Activated T-helper 1 cell treated with anti-CD3 and anti-CD28 coated beads, Interleukin-2, amount 50 U/mL, for 16 hours (primary cell): ENCODE measurements at regions not wholly inside any gene's neighbourhood (a gene's known extent, or its start where the extent isn't known, plus 50 kb on each side); places are given as distances from the start of the nearest gene placed in this dataset.

Source experiments
- DNase-seq, 2 donors: peaks; one replicate each; pipeline ENCODE4 v3.0.0-alpha.2; 2020; ENCODE audit warnings: low read depth in 1 of 2, low spot score in 1 of 2

- DNase-seq, result no peak
Observed at GRCh38 chr18:42137693-42138375, 182.8 kb downstream of the PIK3C3 start.

DNA sequence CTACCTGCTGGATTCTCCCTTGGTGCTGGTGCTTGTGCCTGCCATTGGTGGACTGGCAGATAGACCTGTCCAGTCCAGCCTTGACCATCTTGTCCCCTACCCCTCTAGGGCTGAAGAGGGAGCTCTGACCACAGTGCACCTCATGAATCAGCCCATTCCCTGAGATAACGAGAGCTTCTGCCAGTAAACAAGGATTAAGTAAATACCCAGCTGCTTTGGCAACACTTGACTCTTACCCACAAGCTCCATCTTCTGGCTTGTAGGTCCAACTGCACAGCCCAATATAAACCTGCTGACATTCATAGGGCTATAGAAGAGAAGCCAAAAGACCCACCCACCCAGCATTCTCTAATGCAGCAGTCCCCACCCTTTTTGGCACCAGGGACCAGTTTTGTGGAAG lies 186.4 kb downstream of the PIK3C3 start:
- no peak for DNase-seq

DNA sequence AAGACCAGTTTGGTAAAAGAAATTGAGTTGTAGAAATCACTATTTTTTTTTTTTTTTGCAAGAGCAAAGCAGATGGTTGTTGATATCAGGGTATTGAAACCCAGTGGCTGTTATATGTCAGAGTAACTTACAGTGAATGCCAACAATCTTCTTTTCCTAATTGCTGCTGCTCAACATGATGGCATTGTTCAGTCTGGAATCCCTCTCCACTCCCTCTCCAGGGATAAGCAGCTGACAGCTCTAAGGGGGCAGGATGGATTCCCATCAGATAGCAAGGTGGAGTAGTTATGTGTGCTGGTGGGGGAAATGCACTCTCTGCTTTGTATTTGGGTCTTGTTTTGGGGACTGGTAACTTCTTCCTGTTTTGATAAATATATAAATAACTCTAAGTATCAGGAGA lies 200.0 kb downstream of the PIK3C3 start:
- no peak for DNase-seq

DNA sequence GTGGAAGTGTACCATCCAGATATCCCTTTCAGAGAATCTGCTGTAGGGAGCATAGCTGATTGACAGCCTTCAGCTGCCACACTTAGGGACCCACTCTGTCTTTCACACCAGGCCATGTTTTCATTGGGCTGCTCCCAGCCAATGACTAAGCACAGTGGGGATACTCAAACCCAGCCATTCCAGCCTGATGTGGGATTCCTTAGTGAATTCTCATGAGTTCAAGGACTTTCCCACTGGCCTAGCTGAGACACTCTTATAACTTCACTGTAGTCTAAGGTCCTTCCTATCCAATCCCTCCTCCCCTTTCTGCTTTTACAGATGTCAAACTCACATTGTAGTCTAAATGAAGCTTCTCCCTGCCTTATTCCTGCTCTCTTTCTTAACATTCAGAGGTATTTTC lies 201.2 kb downstream of the PIK3C3 start:
- DNase-seq, result no peak

DNA sequence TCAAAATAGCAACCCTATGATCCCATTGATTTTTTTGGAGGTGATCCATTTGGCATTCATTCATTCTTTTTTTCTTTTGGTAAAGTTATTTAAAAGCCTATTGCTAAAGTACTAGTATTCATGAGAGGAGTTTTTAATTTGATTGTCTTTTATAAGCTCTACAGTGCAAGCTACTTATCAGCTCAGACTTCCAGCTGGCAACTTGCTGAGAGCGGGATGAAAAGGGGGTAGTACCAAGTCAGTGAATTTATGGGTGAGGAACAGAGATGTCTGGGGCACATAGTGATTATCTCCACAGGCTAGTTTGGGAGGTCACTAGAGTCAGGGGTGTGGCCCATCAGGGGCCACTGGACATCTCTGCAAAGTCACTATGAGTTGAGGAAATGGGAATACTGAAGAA lies 202.4 kb downstream of the PIK3C3 start:
- DNase-seq, result no peak

- no peak for DNase-seq
Observed at GRCh38 chr18:42157878-42158277, 202.8 kb downstream of the PIK3C3 start.

DNA sequence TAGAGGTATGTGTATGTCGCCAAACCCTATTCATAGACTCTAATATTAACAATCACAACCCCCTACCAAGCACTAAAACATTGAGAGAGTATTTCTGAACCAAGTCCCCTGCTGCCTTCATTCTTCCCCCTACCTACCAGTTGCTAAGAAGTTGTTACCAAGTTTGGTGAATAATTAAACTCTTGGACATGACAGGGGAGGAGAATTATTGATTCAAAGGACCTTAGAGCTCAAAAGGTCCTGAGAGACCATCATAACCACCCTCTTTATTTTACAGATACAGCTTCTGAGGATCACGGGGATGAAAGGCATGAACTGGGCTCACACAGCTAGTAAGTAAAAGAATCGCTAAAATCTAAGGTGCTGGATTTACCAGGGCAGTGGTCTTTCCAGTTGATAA lies 204.1 kb downstream of the PIK3C3 start:
- DNase-seq, result no peak

DNA sequence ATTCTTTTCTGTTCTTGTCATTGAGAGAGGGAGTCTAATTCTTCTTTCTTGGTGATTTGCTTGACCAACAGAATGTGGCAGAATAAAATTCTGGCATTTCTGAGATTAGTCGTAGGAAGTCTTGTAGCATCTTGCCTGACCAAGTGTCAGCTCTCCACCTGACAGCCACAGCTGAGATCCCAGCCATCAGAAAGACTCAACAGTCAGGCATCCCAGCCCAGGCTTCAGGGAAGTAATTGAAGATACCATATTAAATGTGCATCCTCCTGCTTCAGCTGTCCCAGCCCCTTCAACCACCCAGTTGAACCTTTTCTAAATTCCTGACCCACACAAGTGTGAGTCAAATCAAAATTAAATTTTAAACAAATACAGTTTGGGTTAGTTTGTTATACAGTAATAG lies 208.3 kb downstream of the PIK3C3 start:
- no peak for DNase-seq

GRCh38 chr18:42164556-42164955 lies 209.5 kb downstream of the PIK3C3 start:
- DNase-seq, result no peak

DNA sequence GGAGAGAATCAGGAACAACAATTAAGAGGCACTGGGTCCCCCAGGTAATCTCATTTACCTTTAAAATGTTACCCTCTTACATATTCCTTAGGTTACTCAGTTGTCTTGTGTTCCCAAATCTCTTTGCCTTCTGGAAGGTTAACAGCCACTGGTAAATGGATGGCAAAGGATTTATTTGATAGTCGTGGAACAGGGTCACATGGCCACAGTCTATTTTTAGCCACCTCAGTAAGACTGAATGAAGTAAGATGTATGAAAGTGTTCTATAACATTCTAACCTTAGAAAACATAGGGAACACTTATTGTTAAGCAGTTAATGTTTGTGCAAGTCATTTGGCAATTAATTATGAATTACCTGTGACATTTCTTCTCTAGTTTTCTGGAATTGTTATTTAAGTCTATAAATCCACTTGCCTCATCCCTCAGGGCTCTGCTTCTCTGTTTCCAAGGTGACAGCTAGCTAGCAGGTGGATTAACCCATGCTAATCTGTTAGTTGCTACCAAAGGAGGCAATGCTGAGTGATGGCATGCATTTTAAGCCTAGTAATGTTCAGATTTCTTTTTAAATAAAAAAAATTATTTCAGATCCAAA lies 211.0 kb downstream of the PIK3C3 start:
- DNase-seq, result no peak

DNA sequence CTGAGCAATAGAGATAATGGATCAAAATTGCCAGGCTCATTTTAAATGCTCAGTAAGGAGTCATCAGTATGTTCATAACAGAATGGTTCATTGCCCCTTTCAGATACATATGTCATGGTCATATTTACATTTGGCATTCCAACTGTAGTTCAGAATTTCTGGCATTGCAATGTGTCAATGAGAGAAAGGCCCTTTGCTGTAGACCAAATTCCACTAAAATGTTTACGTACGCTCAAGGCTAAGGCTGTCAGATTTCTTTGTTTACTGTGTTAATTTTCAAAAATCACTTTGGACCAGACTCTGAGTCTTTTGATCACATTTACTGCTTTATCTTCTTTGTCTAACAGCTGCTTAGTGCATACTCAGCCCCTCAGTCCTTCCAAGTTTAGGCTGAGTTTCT lies 213.5 kb downstream of the PIK3C3 start:
- DNase-seq, result no peak

- DNase-seq, result no peak
Observed at GRCh38 chr18:42168907-42169306, 213.9 kb downstream of the PIK3C3 start.

- DNase-seq, result no peak
Observed at GRCh38 chr18:42174909-42175308, 219.9 kb downstream of the PIK3C3 start.

- no peak for DNase-seq
Observed at GRCh38 chr18:42176599-42176998, 221.6 kb downstream of the PIK3C3 start.

GRCh38 chr18:42177390-42177789 lies 222.4 kb downstream of the PIK3C3 start:
- DNase-seq, result no peak

- DNase-seq, result no peak
Observed at GRCh38 chr18:42178376-42179080, 223.5 kb downstream of the PIK3C3 start.

GRCh38 chr18:42179542-42180121 lies 224.6 kb downstream of the PIK3C3 start:
- no peak for DNase-seq

GRCh38 chr18:42181474-42181873 lies 226.4 kb downstream of the PIK3C3 start:
- no peak for DNase-seq

DNA sequence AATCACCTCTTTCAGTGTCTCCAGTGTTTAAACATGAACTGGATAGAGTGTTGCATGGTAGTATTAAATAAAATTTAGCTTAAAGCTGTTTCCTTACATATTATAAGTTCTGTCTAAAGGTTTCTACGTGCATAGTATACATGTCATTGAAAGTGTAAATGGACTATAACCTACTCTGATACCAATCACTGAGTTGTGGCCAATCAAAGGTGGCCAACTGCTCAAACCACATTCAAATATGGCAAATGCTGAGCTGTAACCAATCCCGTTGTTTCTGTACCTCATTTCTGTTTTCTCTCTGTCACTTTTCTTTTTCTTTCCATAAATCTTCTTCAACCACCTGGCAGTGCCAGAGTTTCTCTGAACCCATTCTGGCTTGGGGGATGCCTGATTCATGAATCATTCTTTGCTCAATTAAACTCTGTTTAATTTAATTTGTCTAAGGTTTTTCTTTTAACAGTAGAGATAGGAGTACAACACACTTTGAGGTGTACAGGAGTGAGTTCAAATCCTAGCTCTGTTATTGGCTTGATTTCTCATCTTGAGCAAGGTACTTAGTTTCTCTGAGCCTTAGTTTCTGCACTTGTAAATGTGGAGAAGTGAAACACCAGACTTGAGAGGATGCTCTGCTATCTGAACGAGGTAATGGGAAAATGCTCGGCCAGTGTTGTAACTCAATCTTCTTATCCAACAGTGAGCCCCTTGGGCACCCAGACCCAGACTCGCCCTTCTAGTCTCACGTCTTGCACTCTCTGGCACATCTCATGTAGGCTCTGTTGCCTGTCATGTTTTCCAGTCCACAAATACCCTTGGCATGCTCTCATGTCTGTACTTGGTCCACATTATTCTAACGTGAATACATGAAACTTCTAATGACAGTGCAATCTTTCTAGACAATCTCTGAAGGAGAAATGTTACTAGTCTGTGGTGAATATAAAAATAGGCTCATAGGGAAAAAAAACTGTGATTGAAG lies 228.0 kb downstream of the PIK3C3 start:
- DNase-seq, result no peak

DNA sequence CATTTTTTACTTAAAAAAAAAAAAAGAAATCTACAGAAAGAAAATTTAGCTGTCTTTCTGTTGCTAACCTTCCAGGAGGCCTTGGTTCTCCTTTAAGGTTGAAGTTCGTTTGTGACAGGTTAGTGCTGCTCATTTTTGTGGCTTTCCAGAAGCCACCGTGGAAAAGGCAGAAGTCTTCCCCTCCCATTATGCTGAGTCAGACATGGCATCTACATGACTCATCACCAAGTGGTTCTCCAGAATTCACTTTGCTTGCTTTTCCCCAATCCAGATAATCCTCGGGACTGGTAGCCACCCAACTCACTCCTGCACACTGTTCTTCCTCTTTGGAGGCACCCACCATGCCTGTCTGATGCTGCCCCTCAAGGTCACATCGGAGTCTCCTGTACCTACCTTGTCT lies 228.7 kb downstream of the PIK3C3 start:
- DNase-seq, result no peak
